ENCODE measurements at regions not wholly inside any gene's neighbourhood (a gene's known extent, or its start where the extent isn't known, plus 50 kb on each side); places are given as distances from the start of the nearest gene placed in this dataset.
"Not testable (repeated sequence)": the region's sequence is repeated elsewhere in the genome, so short reads cannot be mapped to it uniquely, and the experiment has no call there.

DNA sequence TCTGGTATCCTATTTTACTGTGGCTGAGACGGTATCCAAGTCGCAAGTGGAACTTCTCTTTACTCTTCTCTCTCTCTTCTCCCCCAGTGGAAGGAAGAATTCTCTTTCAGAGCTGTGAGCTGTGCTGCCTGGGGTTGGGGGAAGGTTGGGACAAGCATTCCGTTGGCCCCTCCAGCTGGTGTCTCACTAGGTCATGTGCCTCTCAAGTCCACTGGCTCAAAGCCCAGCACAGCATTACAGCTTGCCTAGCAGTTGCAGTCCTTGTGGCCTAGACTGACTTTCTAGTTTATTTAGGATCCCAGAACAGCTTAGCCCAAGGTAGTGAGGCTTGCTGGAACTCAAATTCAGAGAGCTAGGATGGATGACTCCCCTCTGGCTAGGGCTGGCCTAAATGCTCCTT lies 76.1 kb upstream of the SPATA16 start:
- Histone ChIP-seq H3K27me3 (ENCODE audit: insufficient read depth, low read length) (no peaks in the 10 kb centered on the region), H3K9me3 (ENCODE audit: insufficient read depth, low read depth, low read length) (no peaks in the 10 kb centered on the region; the same call in 1 of the 2 replicates), H3K9ac (ENCODE audit: low read depth, low read length) (no peak overlapping the region), H3K4me1 (ENCODE audit: insufficient read depth, low read length) (no peaks in the 10 kb centered on the region), H3K4me3 (ENCODE audit: low read length) (no peak overlapping the region), H3K27ac (ENCODE audit: low read depth, low read length) (no peak overlapping the region), H3K36me3 (ENCODE audit: insufficient read depth, low read length) (no peaks in the 10 kb centered on the region)
- 99% methylated on average over 3 of the region's 3 CpGs for WGBS

- Histone ChIP-seq H3K27me3 (ENCODE audit: insufficient read depth, low read length) (no peaks in the 10 kb centered on the region), H3K4me3 (ENCODE audit: low read length) (no peak overlapping the region), H3K9me3 (ENCODE audit: insufficient read depth, low read depth, low read length) (no peaks in the 10 kb centered on the region; the same call in 1 of the 2 replicates), H3K27ac (ENCODE audit: low read depth, low read length) (no peak overlapping the region), H3K4me1 (ENCODE audit: insufficient read depth, low read length) (no peaks in the 10 kb centered on the region), H3K36me3 (ENCODE audit: insufficient read depth, low read length) (no peaks in the 10 kb centered on the region), H3K9ac (ENCODE audit: low read depth, low read length) (no peak overlapping the region)
- WGBS, result 93% methylated on average over 1 of the region's 1 CpG
These were observed 75.0 kb upstream of the SPATA16 start for GRCh38 chr3:173216063-173216462.

DNA sequence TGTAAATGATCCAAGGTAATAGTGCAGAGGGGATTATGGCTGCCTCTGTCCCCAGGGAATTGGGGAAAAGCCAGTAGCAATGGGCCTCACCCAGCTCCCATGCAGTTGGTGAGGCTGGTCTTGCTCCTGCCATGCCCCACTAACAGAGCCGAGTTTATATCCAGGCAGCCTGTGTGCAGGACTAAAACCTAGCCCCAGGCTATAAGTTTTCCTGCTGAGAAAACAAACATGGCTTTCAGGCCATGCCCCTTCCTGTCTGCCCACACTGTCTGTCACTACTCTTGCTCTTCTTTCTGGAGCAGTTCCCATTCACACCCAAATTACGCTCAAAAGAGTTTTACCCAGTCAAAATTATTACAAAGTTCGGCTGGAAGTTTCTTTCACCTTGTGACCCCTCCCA lies 73.5 kb upstream of the SPATA16 start:
- H3K9me3 ChIP-seq (ENCODE audit: insufficient read depth, low read depth, low read length), result no peaks in the 10 kb centered on the region
- no peaks in the 10 kb centered on the region for H3K4me1 ChIP-seq (ENCODE audit: insufficient read depth, low read length)
- no peak overlapping the region for H3K27ac ChIP-seq (ENCODE audit: low read depth, low read length)
- 70% methylated on average over 3 of the region's 3 CpGs for WGBS
- no peaks in the 10 kb centered on the region for H3K27me3 ChIP-seq (ENCODE audit: insufficient read depth, low read length)
- H3K36me3 ChIP-seq (ENCODE audit: insufficient read depth, low read length), result no peaks in the 10 kb centered on the region
- no peak overlapping the region for H3K4me3 ChIP-seq (ENCODE audit: low read length)
- no peak overlapping the region for H3K9ac ChIP-seq (ENCODE audit: low read depth, low read length)

DNA sequence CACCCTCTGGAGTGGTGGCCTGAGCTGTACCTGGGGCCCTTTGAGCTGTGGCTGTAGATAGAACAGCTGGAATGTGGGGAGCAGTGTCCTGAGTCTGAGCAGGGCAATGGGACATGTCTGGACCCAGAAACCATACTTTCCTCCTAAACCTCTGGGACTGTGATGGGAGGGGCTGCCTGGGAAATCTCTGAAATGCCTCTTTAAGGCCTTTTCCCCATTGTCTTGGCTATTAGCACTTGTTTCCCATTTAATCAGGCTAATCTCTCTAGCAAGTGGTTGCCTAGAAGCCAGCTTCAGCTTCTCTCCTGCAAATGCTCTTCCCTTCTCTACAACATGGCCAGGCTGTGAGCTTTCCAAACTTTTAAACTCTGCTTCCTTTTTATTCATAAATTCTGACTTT lies 58.5 kb upstream of the SPATA16 start:
- H3K27me3 ChIP-seq (ENCODE audit: insufficient read depth, low read length), result no peaks in the 10 kb centered on the region
- no peak overlapping the region for H3K4me3 ChIP-seq (ENCODE audit: low read length)
- H3K9ac ChIP-seq (ENCODE audit: low read depth, low read length), result no peak overlapping the region
- no peaks in the 10 kb centered on the region for H3K4me1 ChIP-seq (ENCODE audit: insufficient read depth, low read length)
- no peaks in the 10 kb centered on the region for H3K36me3 ChIP-seq (ENCODE audit: insufficient read depth, low read length)
- peaks cover 38% of the 10 kb centered on the region for H3K9me3 ChIP-seq (ENCODE audit: insufficient read depth, low read depth, low read length)
- H3K27ac ChIP-seq (ENCODE audit: low read depth, low read length), result no peak overlapping the region

- H3K27me3 ChIP-seq (ENCODE audit: insufficient read depth, low read length); H3K36me3 ChIP-seq (ENCODE audit: insufficient read depth, low read length); H3K4me3 ChIP-seq (ENCODE audit: low read length); H3K27ac ChIP-seq (ENCODE audit: low read depth, low read length); H3K9ac ChIP-seq (ENCODE audit: low read depth, low read length): not testable (repeated sequence)
- 97% methylated on average over 2 of the region's 2 CpGs for WGBS
- Histone ChIP-seq H3K4me1 (ENCODE audit: insufficient read depth, low read length) (peaks cover 13% of the 10 kb centered on the region; the same call in 1 of the 2 replicates), H3K9me3 (ENCODE audit: insufficient read depth, low read depth, low read length) (peaks cover 28% of the 10 kb centered on the region)
These were observed 53.8 kb upstream of the SPATA16 start for GRCh38 chr3:173194868-173195267.

DNA sequence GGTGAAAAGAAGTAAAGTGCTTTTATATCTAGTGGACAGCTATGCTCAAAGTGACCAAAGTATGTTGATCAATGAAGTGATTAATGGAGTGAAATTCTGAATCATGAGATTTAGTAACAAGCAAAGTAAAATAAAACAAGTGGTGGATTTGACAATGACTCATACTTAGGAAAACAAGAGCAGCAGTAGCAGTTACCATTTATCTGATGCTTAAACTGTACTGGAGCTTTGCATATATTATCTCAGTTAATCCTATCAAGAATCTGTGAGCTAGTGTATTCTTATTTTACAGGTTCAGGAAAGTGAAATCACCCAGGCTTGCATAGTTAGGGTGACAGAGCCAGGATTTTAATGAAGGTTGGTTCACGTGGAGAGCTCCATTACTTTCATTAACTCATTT lies 50.6 kb upstream of the SPATA16 start:
- no peaks in the 10 kb centered on the region for H3K27me3 ChIP-seq (ENCODE audit: insufficient read depth, low read length)
- H3K27ac ChIP-seq (ENCODE audit: low read depth, low read length), result no peak overlapping the region
- 86% methylated on average over 1 of the region's 1 CpG for WGBS
- no peaks in the 10 kb centered on the region for H3K36me3 ChIP-seq (ENCODE audit: insufficient read depth, low read length)
- peaks cover 35% of the 10 kb centered on the region for H3K9me3 ChIP-seq (ENCODE audit: insufficient read depth, low read depth, low read length)
- peaks cover 13% of the 10 kb centered on the region; the same call in 1 of the 2 replicates for H3K4me1 ChIP-seq (ENCODE audit: insufficient read depth, low read length)
- H3K9ac ChIP-seq (ENCODE audit: low read depth, low read length), result no peak overlapping the region
- no peak overlapping the region for H3K4me3 ChIP-seq (ENCODE audit: low read length)

All from HUES64 (cell line).